AG04449 (cell line): ENCODE measurements at regions not wholly inside any gene's neighbourhood (a gene's known extent, or its start where the extent isn't known, plus 50 kb on each side); places are given as distances from the start of the nearest gene placed in this dataset.

ENCODE experiments used
- CTCF ChIA-PET: fragments of 350-600 bp; formaldehyde crosslinking; extraction: SDS; loops from one replicate; lab custom pipeline; 2021; ENCODE audit warnings: antibody characterized with exemption; lab: Yijun Ruan, JAX
- POLR2A ChIA-PET: fragments of 400-600, 350-600 bp; formaldehyde crosslinking; extraction: SDS; loops from one replicate; lab custom pipeline; 2020; ENCODE audit warnings: antibody characterized with exemption, inconsistent platforms; lab: Yijun Ruan, JAX
- DNase-seq: peaks from one replicate; pipeline ENCODE4 v3.0.0-alpha.2; 2010; ENCODE audit warnings: low read depth, low spot score
- H3K4me3 ChIP-seq: 2 replicates; pipeline ENCODE4 v1.5.1; 2011; ENCODE audit warnings: low read depth, mild to moderate bottlenecking, control low read depth, low read length
- TF ChIP-seq, protein P1 (sequence below): IDR thresholded peaks from one replicate; pipeline ENCODE4 v1.5.1; 2011; ENCODE audit warnings: mild to moderate bottlenecking, moderate library complexity, low read length, control low read depth, inconsistent platforms; ENCODE audit not compliant: insufficient read depth; ENCODE audit errors: missing control alignments

DNA sequence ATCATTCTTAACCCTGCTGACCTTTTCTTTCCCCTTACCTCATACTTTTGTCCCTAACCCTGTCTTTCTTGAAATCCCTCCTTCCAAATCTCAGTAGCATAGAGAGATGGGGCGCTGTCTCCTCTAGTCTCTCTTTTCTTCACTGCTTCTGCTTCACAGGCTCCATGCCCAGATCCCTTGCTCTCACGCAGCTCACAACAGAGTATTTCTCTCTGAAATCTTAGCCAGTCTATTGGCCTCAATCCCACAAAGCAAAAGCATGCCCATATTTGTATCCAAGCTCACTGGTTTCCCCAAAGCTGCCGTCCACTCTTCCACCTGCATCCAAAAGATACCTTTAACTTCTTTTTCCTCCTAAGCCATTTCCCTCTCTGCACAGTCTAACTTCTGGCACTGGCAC is 526.8 kb downstream of the PLXDC2 start:
- ChIA-PET CTCF (no interaction called here), POLR2A (interaction anchor here (0.7 kb wide), 1 partner anchor 1572 kb away, joined by 3 read pairs; no protein-coding TSS in a partner anchor)
- no peak for DNase-seq
- H3K4me3 ChIP-seq: no peak overlapping the region
- TF ChIP-seq, protein P1, sequence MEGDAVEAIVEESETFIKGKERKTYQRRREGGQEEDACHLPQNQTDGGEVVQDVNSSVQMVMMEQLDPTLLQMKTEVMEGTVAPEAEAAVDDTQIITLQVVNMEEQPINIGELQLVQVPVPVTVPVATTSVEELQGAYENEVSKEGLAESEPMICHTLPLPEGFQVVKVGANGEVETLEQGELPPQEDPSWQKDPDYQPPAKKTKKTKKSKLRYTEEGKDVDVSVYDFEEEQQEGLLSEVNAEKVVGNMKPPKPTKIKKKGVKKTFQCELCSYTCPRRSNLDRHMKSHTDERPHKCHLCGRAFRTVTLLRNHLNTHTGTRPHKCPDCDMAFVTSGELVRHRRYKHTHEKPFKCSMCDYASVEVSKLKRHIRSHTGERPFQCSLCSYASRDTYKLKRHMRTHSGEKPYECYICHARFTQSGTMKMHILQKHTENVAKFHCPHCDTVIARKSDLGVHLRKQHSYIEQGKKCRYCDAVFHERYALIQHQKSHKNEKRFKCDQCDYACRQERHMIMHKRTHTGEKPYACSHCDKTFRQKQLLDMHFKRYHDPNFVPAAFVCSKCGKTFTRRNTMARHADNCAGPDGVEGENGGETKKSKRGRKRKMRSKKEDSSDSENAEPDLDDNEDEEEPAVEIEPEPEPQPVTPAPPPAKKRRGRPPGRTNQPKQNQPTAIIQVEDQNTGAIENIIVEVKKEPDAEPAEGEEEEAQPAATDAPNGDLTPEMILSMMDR: no peak
